Activated CD4-positive, alpha-beta T cell treated with anti-CD3 and anti-CD28 coated beads, Interleukin-2, amount 10 ng/mL, durations not matched to agents 7 days and 5 days (primary cell): ENCODE measurements at regions not wholly inside any gene's neighbourhood (a gene's known extent, or its start where the extent isn't known, plus 50 kb on each side); places are given as distances from the start of the nearest gene placed in this dataset.

Experiments used
- CTCF ChIA-PET: fragments of 350-600 bp; sonication (Branson Sonifier 250); formaldehyde crosslinking; loops from one replicate; lab custom pipeline; 2021; ENCODE audit warnings: antibody characterized with exemption; lab: Charles Lee
- POLR2A ChIA-PET: fragments of 350-600 bp; sonication (Branson Sonifier 250); formaldehyde crosslinking; loops from one replicate; lab custom pipeline; 2021; ENCODE audit warnings: antibody characterized with exemption; lab: Charles Lee
- DNase-seq: peaks from one replicate; pipeline ENCODE4 v3.0.0-alpha.2; 2020
- H3K27ac Mint-ChIP-seq: one replicate; pipeline ENCODE4 v1.8.0; 2021; ENCODE audit warnings: mild to moderate bottlenecking, moderate library complexity, mixed read lengths
- H3K27me3 Mint-ChIP-seq: one replicate; pipeline ENCODE4 v1.8.0; 2021; ENCODE audit warnings: mixed read lengths
- H3K36me3 Mint-ChIP-seq: one replicate; pipeline ENCODE4 v1.8.0; 2021; ENCODE audit warnings: low read depth, mixed read lengths
- H3K4me1 Mint-ChIP-seq: one replicate; pipeline ENCODE4 v1.8.0; 2021; ENCODE audit warnings: mixed read lengths
- H3K4me3 Mint-ChIP-seq: one replicate; pipeline ENCODE4 v1.8.0; 2021; ENCODE audit warnings: mild to moderate bottlenecking, moderate library complexity, mixed read lengths
- H3K9me3 Mint-ChIP-seq: one replicate; pipeline ENCODE4 v1.8.0; 2021; ENCODE audit warnings: mixed read lengths

- Mint-ChIP-seq H3K36me3 (no peaks in the 10 kb centered on the region), H3K27ac (no peak overlapping the region), H3K4me1 (no peaks in the 10 kb centered on the region), H3K4me3 (no peak overlapping the region), H3K27me3 (peaks cover 3% of the 10 kb centered on the region), H3K9me3 (peaks cover 3% of the 10 kb centered on the region)
- DNase-seq = no peak
- ChIA-PET POLR2A (no interaction called here), CTCF (interaction anchor here (0.7 to 1.0 kb wide), 2 partner anchors 28 to 264 kb away, joined by 3 read pairs; no protein-coding TSS in a partner anchor)
These were observed 59.0 kb upstream of the CD82 start for GRCh38 chr11:44506375-44507016.

- ChIA-PET CTCF (interaction anchor here (0.6 to 1.0 kb wide), 3 partner anchors 27 to 594 kb away, joined by 3 to 4 read pairs (median 3); no protein-coding TSS in a partner anchor), POLR2A (no interaction called here)
- H3K36me3 Mint-ChIP-seq = no peaks in the 10 kb centered on the region
- H3K4me3 Mint-ChIP-seq = no peak overlapping the region
- H3K27ac Mint-ChIP-seq = no peak overlapping the region
- no peaks in the 10 kb centered on the region for H3K4me1 Mint-ChIP-seq
- peaks cover 3% of the 10 kb centered on the region for H3K27me3 Mint-ChIP-seq
- DNase-seq = no peak
- peaks cover 3% of the 10 kb centered on the region for H3K9me3 Mint-ChIP-seq
These were observed 58.0 kb upstream of the CD82 start for GRCh38 chr11:44507491-44507890.

GRCh38 chr11:44507896-44508445 is 57.5 kb upstream of the CD82 start:
- DNase-seq = no peak
- Mint-ChIP-seq H3K4me1 (no peaks in the 10 kb centered on the region), H3K9me3 (peaks cover 3% of the 10 kb centered on the region), H3K27ac (no peak overlapping the region), H3K27me3 (peaks cover 3% of the 10 kb centered on the region), H3K4me3 (no peak overlapping the region), H3K36me3 (no peaks in the 10 kb centered on the region)
- POLR2A ChIA-PET = no interaction called here
- CTCF ChIA-PET = no interaction called here

- Mint-ChIP-seq H3K27me3 (peaks cover 3% of the 10 kb centered on the region), H3K4me3 (no peak overlapping the region), H3K9me3 (peaks cover 3% of the 10 kb centered on the region), H3K4me1 (no peaks in the 10 kb centered on the region), H3K36me3 (no peaks in the 10 kb centered on the region), H3K27ac (no peak overlapping the region)
- CTCF ChIA-PET = no interaction called here
- no peak for DNase-seq
- POLR2A ChIA-PET = no interaction called here
These were observed 56.2 kb upstream of the CD82 start for GRCh38 chr11:44509296-44509695.

GRCh38 chr11:44510372-44510771 is 55.1 kb upstream of the CD82 start:
- Mint-ChIP-seq H3K4me1 (no peaks in the 10 kb centered on the region), H3K9me3 (peaks cover 3% of the 10 kb centered on the region), H3K27ac (no peak overlapping the region), H3K36me3 (no peaks in the 10 kb centered on the region), H3K27me3 (peaks cover 3% of the 10 kb centered on the region), H3K4me3 (no peak overlapping the region)
- DNase-seq = no peak
- ChIA-PET CTCF (interaction anchor here (0.5 kb wide), 1 partner anchor 310 kb away, joined by 3 read pairs; no protein-coding TSS in a partner anchor), POLR2A (no interaction called here)

- Mint-ChIP-seq H3K27ac (no peak overlapping the region), H3K36me3 (no peaks in the 10 kb centered on the region), H3K4me1 (no peaks in the 10 kb centered on the region), H3K4me3 (no peak overlapping the region), H3K27me3 (no peaks in the 10 kb centered on the region), H3K9me3 (no peaks in the 10 kb centered on the region)
- ChIA-PET POLR2A (no interaction called here), CTCF (interaction anchor here (0.7 to 1.7 kb wide), 3 partner anchors 11 to 70 kb away, joined by 3 to 8 read pairs (median 5); no protein-coding TSS in a partner anchor)
- DNase-seq = no peak
These were observed 52.6 kb upstream of the CD82 start for GRCh38 chr11:44512818-44513217.

GRCh38 chr11:44515048-44515447 is 50.4 kb upstream of the CD82 start:
- Mint-ChIP-seq H3K27me3 (no peaks in the 10 kb centered on the region), H3K27ac (no peak overlapping the region), H3K4me3 (no peak overlapping the region), H3K4me1 (no peaks in the 10 kb centered on the region), H3K9me3 (no peaks in the 10 kb centered on the region), H3K36me3 (no peaks in the 10 kb centered on the region)
- POLR2A ChIA-PET = no interaction called here
- CTCF ChIA-PET = interaction anchor here (0.8 kb wide), 1 partner anchor 8 kb away, joined by 3 read pairs; no protein-coding TSS in a partner anchor
- no peak for DNase-seq
